H9 (cell line): ENCODE measurements at regions not wholly inside any gene's neighbourhood (a gene's known extent, or its start where the extent isn't known, plus 50 kb on each side); places are given as distances from the start of the nearest gene placed in this dataset.

Experiments
- DNase-seq: peaks from one replicate; pipeline ENCODE4 v3.0.0-alpha.2; 2017
- H2AFZ ChIP-seq: one replicate; pipeline ENCODE4 v1.6.1; 2013; ENCODE audit warnings: mild to moderate bottlenecking, low read length, control low read depth, moderate library complexity
- H2AK5ac ChIP-seq: 2 replicates; pipeline ENCODE4 v1.6.1; 2013; ENCODE audit warnings: low read length, control low read depth, mixed read lengths; ENCODE audit not compliant: insufficient read length
- H2BK120ac ChIP-seq: one replicate; pipeline ENCODE4 v1.6.1; 2013; ENCODE audit warnings: low read depth, mild to moderate bottlenecking, low read length, control low read depth, inconsistent platforms; ENCODE audit not compliant: poor library complexity, severe bottlenecking
- H2BK12ac ChIP-seq: 2 replicates; pipeline ENCODE4 v1.6.1; 2013; ENCODE audit warnings: low read length, control low read depth, mixed read lengths, low read depth; ENCODE audit not compliant: insufficient read length
- H2BK15ac ChIP-seq: 2 replicates; pipeline ENCODE4 v1.6.1; 2013; ENCODE audit warnings: low read depth, low read length, control low read depth
- H2BK20ac ChIP-seq: one replicate; pipeline ENCODE4 v1.6.1; 2013; ENCODE audit warnings: low read depth, mild to moderate bottlenecking, low read length, control low read depth, inconsistent platforms; ENCODE audit not compliant: poor library complexity, severe bottlenecking
- H2BK5ac ChIP-seq: 2 replicates; pipeline ENCODE4 v1.6.1; 2013; ENCODE audit warnings: low read length, control low read depth, mixed read lengths; ENCODE audit not compliant: insufficient read length
- H3K14ac ChIP-seq: 2 replicates; pipeline ENCODE4 v1.6.1; 2013; ENCODE audit warnings: low read length, control low read depth; ENCODE audit not compliant: insufficient read depth
- H3K18ac ChIP-seq: 2 replicates; pipeline ENCODE4 v1.6.1; 2013; ENCODE audit warnings: low read depth, mild to moderate bottlenecking, mixed read lengths, low read length, control low read depth; ENCODE audit not compliant: insufficient read length
- H3K23ac ChIP-seq: 2 replicates; pipeline ENCODE4 v1.6.1; 2013; ENCODE audit warnings: low read length, control low read depth, mixed read lengths, low read depth; ENCODE audit not compliant: insufficient read length
- H3K23me2 ChIP-seq: 2 replicates; pipeline ENCODE4 v1.6.1; 2013; ENCODE audit warnings: low read depth, mild to moderate bottlenecking, mixed read lengths, low read length, control low read depth; ENCODE audit not compliant: insufficient read length, poor library complexity, severe bottlenecking
- H3K27ac ChIP-seq: 2 replicates; pipeline ENCODE4 v1.5.1; 2013; ENCODE audit warnings: low read length, control low read depth, mixed read lengths, low read depth; ENCODE audit not compliant: insufficient read length
- H3K27me3 ChIP-seq: 2 replicates; pipeline ENCODE4 v1.6.1; 2013; ENCODE audit warnings: low read length, control low read depth, inconsistent platforms; ENCODE audit not compliant: insufficient read depth
- H3K4ac ChIP-seq: 2 replicates; pipeline ENCODE4 v1.6.1; 2013; ENCODE audit warnings: low read depth, mild to moderate bottlenecking, control low read depth, inconsistent platforms, low read length, moderate library complexity
- H3K4me1 ChIP-seq: 2 replicates; pipeline ENCODE4 v1.6.1; 2013; ENCODE audit warnings: low read length, control low read depth, inconsistent platforms; ENCODE audit not compliant: insufficient read depth
- H3K4me2 ChIP-seq: 2 replicates; pipeline ENCODE4 v1.6.1; 2013; ENCODE audit warnings: low read length, control low read depth, mixed read lengths; ENCODE audit not compliant: insufficient read length, insufficient read depth
- H3K56ac ChIP-seq: 2 replicates; pipeline ENCODE4 v1.6.1; 2013; ENCODE audit warnings: low read depth, mild to moderate bottlenecking, mixed read lengths, low read length, control low read depth; ENCODE audit not compliant: insufficient read length
- H3K79me1 ChIP-seq: 2 replicates; pipeline ENCODE4 v1.6.1; 2013; ENCODE audit warnings: low read depth, mild to moderate bottlenecking, moderate library complexity, low read length, control low read depth, inconsistent platforms; ENCODE audit not compliant: insufficient read depth, poor library complexity, severe bottlenecking
- H3K79me2 ChIP-seq: 2 replicates; pipeline ENCODE4 v1.6.1; 2013; ENCODE audit warnings: low read length, control low read depth, inconsistent platforms; ENCODE audit not compliant: insufficient read depth
- H3K9ac ChIP-seq: 2 replicates; pipeline ENCODE4 v1.6.1; 2013; ENCODE audit warnings: low read length, control low read depth, mixed read lengths; ENCODE audit not compliant: insufficient read length; ENCODE audit errors: extremely low read depth
- H3K9me3 ChIP-seq: one replicate; pipeline ENCODE4 v1.6.1; 2013; ENCODE audit warnings: low read depth, low read length, inconsistent platforms; ENCODE audit not compliant: control insufficient read depth
- H3T11ph ChIP-seq: one replicate; pipeline ENCODE4 v1.6.1; 2013; ENCODE audit warnings: mild to moderate bottlenecking, low read length, control low read depth, inconsistent platforms
- H4K20me1 ChIP-seq: one replicate; pipeline ENCODE4 v1.6.1; 2013; ENCODE audit not compliant: control insufficient read depth, insufficient read length, insufficient read depth
- H4K5ac ChIP-seq: 2 replicates; pipeline ENCODE4 v1.6.1; 2013; ENCODE audit warnings: low read depth, mild to moderate bottlenecking, mixed read lengths, low read length, control low read depth; ENCODE audit not compliant: insufficient read length
- H4K8ac ChIP-seq: replicated peaks from 2 replicates; pipeline ENCODE4 v1.6.1; 2013; ENCODE audit warnings: low read length, control low read depth, mixed read lengths, low read depth; ENCODE audit not compliant: insufficient read length
- H4K91ac ChIP-seq: 2 replicates; pipeline ENCODE4 v1.6.1; 2013; ENCODE audit warnings: low read depth, mild to moderate bottlenecking, moderate library complexity, mixed read lengths, low read length, control low read depth; ENCODE audit not compliant: insufficient read length
- H3K27ac Mint-ChIP-seq, 3 experiments: 2 replicates in 2 of 3; 3 replicates in 1 of 3; pipeline ENCODE4 v1.8.0; 2020 to 2021; ENCODE audit warnings: mixed read lengths in 3 of 3, mild to moderate bottlenecking in 1 of 3, moderate library complexity in 1 of 3
- H3K27me3 Mint-ChIP-seq: 2 replicates; pipeline ENCODE4 v1.8.0; 2021; ENCODE audit warnings: low read depth, mild to moderate bottlenecking, moderate library complexity, mixed read lengths
- H3K36me3 Mint-ChIP-seq, 3 experiments: 2 replicates in 2 of 3; 3 replicates in 1 of 3; pipeline ENCODE4 v1.8.0; 2020 to 2021; ENCODE audit warnings: low read depth in 3 of 3, mixed read lengths in 3 of 3; ENCODE audit not compliant: insufficient read depth in 1 of 3
- H3K4me1 Mint-ChIP-seq, 2 experiments: 2 replicates each; pipeline ENCODE4 v1.8.0; 2020; ENCODE audit warnings: mixed read lengths in 2 of 2
- H3K4me3 Mint-ChIP-seq, 2 experiments: 2 replicates in 1 of 2; 3 replicates in 1 of 2; pipeline ENCODE4 v1.8.0; 2020 to 2021; ENCODE audit warnings: mild to moderate bottlenecking in 2 of 2, mixed read lengths in 2 of 2, moderate library complexity in 1 of 2
- H3K9me3 Mint-ChIP-seq, 2 experiments: 2 replicates in 1 of 2; 3 replicates in 1 of 2; pipeline ENCODE4 v1.8.0; 2020; ENCODE audit warnings: mild to moderate bottlenecking in 2 of 2, mixed read lengths in 2 of 2, moderate library complexity in 1 of 2
- WGBS: extraction: QIAGEN DNeasy Blood & Tissue Kit; methylation state at CpG from one replicate; pipeline ENCODE4 v1.1.7; 2013; ENCODE audit warnings: missing lambda C conversion rate, low lambda C conversion rate, mixed read lengths; ENCODE audit not compliant: insufficient read length; ENCODE audit errors: extremely low coverage; 5-methylcytosine and 5-hydroxymethylcytosine counted together
- TF ChIP-seq, protein P1 (sequence below): fragments of 200-600 bp; sonication (generic); conservative IDR thresholded peaks from 3 replicates; pipeline ENCODE4 v1.8.0; 2021; ENCODE audit warnings: antibody characterized with exemption, mild to moderate bottlenecking

DNA sequence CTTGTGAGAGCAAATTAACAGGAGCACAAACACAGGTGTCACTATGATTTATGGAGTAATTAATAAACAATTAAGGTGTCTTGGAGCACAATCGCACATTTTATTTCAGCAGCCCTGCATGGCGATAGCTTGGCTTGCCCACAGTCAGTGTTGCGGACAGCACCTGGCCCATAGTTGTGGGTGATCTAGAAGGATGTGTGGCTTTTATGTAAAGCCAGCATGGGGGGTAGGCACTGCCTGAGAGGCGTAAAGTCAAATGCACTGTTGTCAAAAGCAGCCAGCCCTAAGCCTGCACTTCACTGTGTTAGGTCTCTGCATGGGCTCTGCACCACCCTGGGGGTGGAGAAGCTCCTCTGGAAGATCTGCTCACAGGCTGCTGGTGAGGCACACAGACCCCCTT is 177.4 kb upstream of the PPP2R3A start:
- Histone ChIP-seq H2AK5ac (no peak overlapping the region), H3K18ac (no peak overlapping the region), H3K9me3 (no peaks in the 10 kb centered on the region), H3K27ac (no peak overlapping the region), H2BK20ac (no peak overlapping the region), H3K4me2 (no peak overlapping the region), H2AFZ (no peak overlapping the region), H3K27me3 (no peaks in the 10 kb centered on the region), H3K4me1 (no peaks in the 10 kb centered on the region), H3K79me2 (no peaks in the 10 kb centered on the region), H3K79me1 (no peaks in the 10 kb centered on the region), H3K14ac (no peak overlapping the region), H2BK5ac (no peak overlapping the region), H4K5ac (no peak overlapping the region), H2BK120ac (no peak overlapping the region), H2BK15ac (no peak overlapping the region), H3K23ac (no peak overlapping the region), H3K9ac (no peak overlapping the region), H4K20me1 (no peaks in the 10 kb centered on the region), H3K23me2 (no peaks in the 10 kb centered on the region), H2BK12ac (no peak overlapping the region), H3K56ac (no peak overlapping the region), H3K4ac (no peak overlapping the region), H3T11ph (no peak overlapping the region), H4K8ac (no peak overlapping the region), H4K91ac (no peak overlapping the region)
- WGBS: no CpG with 5 or more reads among the region's 4 CpGs
- Mint-ChIP-seq H3K4me1 (no peaks in the 10 kb centered on the region), H3K27ac (peak overlapping the region in 1 of 3 experiments; percentile 42; a peak in 1 of 7 replicates), H3K27me3 (no peaks in the 10 kb centered on the region), H3K36me3 (no peaks in the 10 kb centered on the region), H3K9me3 (no peaks in the 10 kb centered on the region), H3K4me3 (no peak overlapping the region)
- no peak for DNase-seq
- TF ChIP-seq, protein P1, sequence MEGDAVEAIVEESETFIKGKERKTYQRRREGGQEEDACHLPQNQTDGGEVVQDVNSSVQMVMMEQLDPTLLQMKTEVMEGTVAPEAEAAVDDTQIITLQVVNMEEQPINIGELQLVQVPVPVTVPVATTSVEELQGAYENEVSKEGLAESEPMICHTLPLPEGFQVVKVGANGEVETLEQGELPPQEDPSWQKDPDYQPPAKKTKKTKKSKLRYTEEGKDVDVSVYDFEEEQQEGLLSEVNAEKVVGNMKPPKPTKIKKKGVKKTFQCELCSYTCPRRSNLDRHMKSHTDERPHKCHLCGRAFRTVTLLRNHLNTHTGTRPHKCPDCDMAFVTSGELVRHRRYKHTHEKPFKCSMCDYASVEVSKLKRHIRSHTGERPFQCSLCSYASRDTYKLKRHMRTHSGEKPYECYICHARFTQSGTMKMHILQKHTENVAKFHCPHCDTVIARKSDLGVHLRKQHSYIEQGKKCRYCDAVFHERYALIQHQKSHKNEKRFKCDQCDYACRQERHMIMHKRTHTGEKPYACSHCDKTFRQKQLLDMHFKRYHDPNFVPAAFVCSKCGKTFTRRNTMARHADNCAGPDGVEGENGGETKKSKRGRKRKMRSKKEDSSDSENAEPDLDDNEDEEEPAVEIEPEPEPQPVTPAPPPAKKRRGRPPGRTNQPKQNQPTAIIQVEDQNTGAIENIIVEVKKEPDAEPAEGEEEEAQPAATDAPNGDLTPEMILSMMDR: no peak
